CD14-positive monocyte (primary cell): ENCODE measurements at regions not wholly inside any gene's neighbourhood (a gene's known extent, or its start where the extent isn't known, plus 50 kb on each side); places are given as distances from the start of the nearest gene placed in this dataset.

Source experiments
- DNase-seq, 3 donors: peaks; one replicate each; pipeline ENCODE4 v3.0.0-alpha.2; 2011 to 2022
- H2AFZ ChIP-seq: 2 replicates; pipeline ENCODE4 v1.6.0; 2012; ENCODE audit warnings: mild to moderate bottlenecking, low read depth, low read length, inconsistent platforms; ENCODE audit not compliant: insufficient read depth, poor library complexity, severe bottlenecking
- H3K27ac ChIP-seq, 2 donors: 1 replicate in 1 of 2; 2 replicates in 1 of 2; pipeline ENCODE4 v1.5.1; 2012 to 2013; ENCODE audit warnings: low read length in 2 of 2, control low read depth in 1 of 2, inconsistent platforms in 1 of 2, low read depth in 1 of 2, mild to moderate bottlenecking in 1 of 2
- H3K27me3 ChIP-seq, 2 donors: one replicate each; pipeline versions ENCODE4 v1.6.0 to v1.6.1; 2011 to 2013; ENCODE audit warnings: low read length in 2 of 2; ENCODE audit not compliant: control insufficient read depth in 2 of 2, insufficient read depth in 2 of 2
- H3K36me3 ChIP-seq, 2 donors: replicated peaks in 1 of 2; 1 replicate in 1 of 2; 2 replicates in 1 of 2; pipeline versions ENCODE4 v1.5.1 to v1.6.1; 2012 to 2013; ENCODE audit warnings: low read length in 2 of 2, control low read depth in 1 of 2, inconsistent platforms in 1 of 2, mild to moderate bottlenecking in 1 of 2; ENCODE audit not compliant: insufficient read depth in 2 of 2, control insufficient read depth in 1 of 2
- H3K4me1 ChIP-seq, 2 donors: 1 replicate in 1 of 2; 2 replicates in 1 of 2; pipeline versions ENCODE4 v1.5.1 to v1.6.1; 2012 to 2013; ENCODE audit warnings: low read length in 2 of 2, control low read depth in 1 of 2, inconsistent platforms in 1 of 2, mild to moderate bottlenecking in 1 of 2, moderate library complexity in 1 of 2; ENCODE audit not compliant: insufficient read depth in 2 of 2, control insufficient read depth in 1 of 2
- H3K4me2 ChIP-seq: replicated peaks from 2 replicates; pipeline ENCODE3; 2012; ENCODE audit warnings: low read length, moderate library complexity, mild to moderate bottlenecking; ENCODE audit not compliant: poor library complexity, severe bottlenecking; ENCODE audit errors: extremely low read depth
- H3K4me3 ChIP-seq, 3 experiments: fragments of 200-600 bp in 1 of 3; sonication (generic) in 1 of 3; replicated peaks in 1 of 3; 1 replicate in 2 of 3; 2 replicates in 1 of 3; pipeline ENCODE4 v1.5.1; 2011 to 2013; ENCODE audit warnings: low read length in 3 of 3, mild to moderate bottlenecking in 3 of 3, control low read depth in 2 of 3, low read depth in 2 of 3, inconsistent platforms in 1 of 3, moderate library complexity in 1 of 3
- H3K79me2 ChIP-seq: 2 replicates; pipeline ENCODE4 v1.6.0; 2012; ENCODE audit warnings: mild to moderate bottlenecking, control low read depth, inconsistent platforms, low read length, moderate library complexity; ENCODE audit not compliant: insufficient read depth
- H3K9ac ChIP-seq: 2 replicates; pipeline ENCODE4 v1.6.0; 2017; ENCODE audit warnings: low read length, mild to moderate bottlenecking; ENCODE audit not compliant: insufficient read depth, poor library complexity, severe bottlenecking
- H3K9me3 ChIP-seq, 2 donors: replicated peaks in 1 of 2; 1 replicate in 1 of 2; 2 replicates in 1 of 2; pipeline versions ENCODE4 v1.5.1 to v1.6.1; 2012 to 2013; ENCODE audit warnings: low read length in 2 of 2, control low read depth in 1 of 2; ENCODE audit not compliant: control insufficient read depth in 1 of 2, insufficient read depth in 1 of 2
- H4K20me1 ChIP-seq: 2 replicates; pipeline ENCODE4 v1.6.0; 2012; ENCODE audit warnings: mild to moderate bottlenecking, low read length, control low read depth, moderate library complexity; ENCODE audit not compliant: insufficient read depth
- H3K27ac Mint-ChIP-seq, 7 donors: one replicate each; pipeline ENCODE4 v1.8.0; 2020; ENCODE audit warnings: mild to moderate bottlenecking in 7 of 7, mixed read lengths in 7 of 7, moderate library complexity in 6 of 7, inconsistent platforms in 2 of 7
- H3K27me3 Mint-ChIP-seq, 3 donors: one replicate each; pipeline ENCODE4 v1.8.0; 2021 to 2022; ENCODE audit warnings: low read depth in 3 of 3, mild to moderate bottlenecking in 3 of 3, mixed read lengths in 3 of 3, moderate library complexity in 3 of 3, inconsistent platforms in 1 of 3
- H3K36me3 Mint-ChIP-seq, 2 donors: one replicate each; pipeline ENCODE4 v1.8.0; 2020; ENCODE audit warnings: mixed read lengths in 2 of 2, inconsistent platforms in 1 of 2, mild to moderate bottlenecking in 1 of 2
- H3K4me1 Mint-ChIP-seq: one replicate; pipeline ENCODE4 v1.8.0; 2020; ENCODE audit warnings: mild to moderate bottlenecking, mixed read lengths
- H3K4me3 Mint-ChIP-seq, 2 donors: one replicate each; pipeline ENCODE4 v1.8.0; 2020; ENCODE audit warnings: mild to moderate bottlenecking in 2 of 2, mixed read lengths in 2 of 2, moderate library complexity in 1 of 2
- H3K9me3 Mint-ChIP-seq, 7 donors: one replicate each; pipeline ENCODE4 v1.8.0; 2020 to 2022; ENCODE audit warnings: mixed read lengths in 7 of 7, mild to moderate bottlenecking in 6 of 7, moderate library complexity in 6 of 7, inconsistent platforms in 2 of 7
- CTCF ChIP-seq: fragments of 200-600 bp; IDR thresholded peaks from one replicate; pipeline ENCODE4 v1.8.0; 2022; ENCODE audit warnings: antibody characterized with exemption, mild to moderate bottlenecking
- WGBS: methylation state at CpG from one replicate; pipeline ENCODE4 v1.1.5; 2013; ENCODE audit warnings: missing lambda C conversion rate; ENCODE audit not compliant: insufficient coverage; 5-methylcytosine and 5-hydroxymethylcytosine counted together
- intact Hi-C, 2 donors: fragments of 100-400 bp; cut with micrococcal nuclease; formaldehyde crosslinking; loops; one replicate each; pipeline versions ENCODE4 v1.15.0 to v1.15.1; 2023

- no peak for DNase-seq
- Mint-ChIP-seq H3K9me3 (peaks cover 0 to 3% (median 0%) of the 10 kb centered on the region in 7 donors), H3K4me3 (no peak overlapping the region), H3K36me3 (no peaks in the 10 kb centered on the region), H3K4me1 (peaks cover 4% of the 10 kb centered on the region), H3K27ac (no peak overlapping the region), H3K27me3 (peaks cover 0 to 2% (median 2%) of the 10 kb centered on the region in 3 donors)
- no peaks in the 10 kb centered on the region for H3K4me1 ChIP-seq
- no peaks in the 10 kb centered on the region for H3K79me2 ChIP-seq
- H4K20me1 ChIP-seq, result no peaks in the 10 kb centered on the region
- 68% methylated on average over 10 of the region's 10 CpGs for WGBS
- no peak for TF ChIP-seq CTCF
- H2AFZ ChIP-seq, result no peak overlapping the region
- no peak overlapping the region for H3K4me3 ChIP-seq
- H3K9ac ChIP-seq, result no peak overlapping the region
- no peak overlapping the region for H3K27ac ChIP-seq
- H3K9me3 ChIP-seq, result peaks cover 0 to 10% of the 10 kb centered on the region in 2 donors
- no peaks in the 10 kb centered on the region for H3K36me3 ChIP-seq
- intact Hi-C loops, result no loop called here
- no peak overlapping the region for H3K4me2 ChIP-seq
- H3K27me3 ChIP-seq, result no peaks in the 10 kb centered on the region
These were observed 223.2 kb downstream of the FGF9 start for GRCh38 chr13:21894091-21894490.

- intact Hi-C loops, result no loop called here
- H3K27ac Mint-ChIP-seq, result peak overlapping the region in 2 of 7 donors; percentile 2 to 56
These were observed 224.1 kb downstream of the FGF9 start for GRCh38 chr13:21894703-21895699.

More at GRCh38 chr13:21894703-21895699, 224.1 kb downstream of the FGF9 start:
- H2AFZ ChIP-seq, result no peak overlapping the region
- DNase-seq, result no peak
- H3K4me2 ChIP-seq, result no peak overlapping the region
- no peaks in the 10 kb centered on the region for H3K79me2 ChIP-seq
- H3K27ac ChIP-seq, result no peak overlapping the region
- no peak overlapping the region for H3K4me3 ChIP-seq
- no peaks in the 10 kb centered on the region for H4K20me1 ChIP-seq
- Mint-ChIP-seq H3K4me1 (peaks cover 4% of the 10 kb centered on the region), H3K4me3 (no peak overlapping the region), H3K9me3 (peaks cover 0 to 5% (median 0%) of the 10 kb centered on the region in 7 donors), H3K27me3 (peaks cover 0 to 2% (median 2%) of the 10 kb centered on the region in 3 donors), H3K36me3 (no peaks in the 10 kb centered on the region)
- peaks cover 0 to 7% of the 10 kb centered on the region in 2 donors for H3K9me3 ChIP-seq
- H3K36me3 ChIP-seq, result no peaks in the 10 kb centered on the region
- 56% methylated on average over 7 of the region's 22 CpGs for WGBS
- H3K27me3 ChIP-seq, result no peaks in the 10 kb centered on the region
- no peak overlapping the region for H3K9ac ChIP-seq
- H3K4me1 ChIP-seq, result no peaks in the 10 kb centered on the region
- TF ChIP-seq CTCF, result no peak
